Lower leg skin (tissue), 4 donors: ENCODE measurements at regions not wholly inside any gene's neighbourhood (a gene's known extent, or its start where the extent isn't known, plus 50 kb on each side); places are given as distances from the start of the nearest gene placed in this dataset.
A peak's percentile ranks its signal among the peaks of the same experiment; 100 is the strongest.

Experiments
- DNase-seq, 2 donors: peaks; one replicate each; pipeline ENCODE4 v3.0.0-alpha.2; 2019; ENCODE audit warnings: low spot score in 2 of 2
- H3K4me3 ChIP-seq: fragments of 200-600 bp; sonication (generic); 2 replicates; pipeline ENCODE4 v1.5.1; 2017; ENCODE audit warnings: mild to moderate bottlenecking, low read depth; ENCODE audit not compliant: poor library complexity, severe bottlenecking
- POLR2A ChIP-seq, 2 donors: fragments of 450-650 bp; IDR thresholded peaks; one replicate each; pipeline ENCODE4 v1.6.1; 2016 to 2017; ENCODE audit warnings: antibody characterized with exemption in 2 of 2, mild to moderate bottlenecking in 1 of 2, moderate library complexity in 1 of 2
- WGBS, 2 donors: methylation state at CpG; one replicate each; pipeline ENCODE4 v1.1.5; 2018; 5-methylcytosine and 5-hydroxymethylcytosine counted together
- intact Hi-C: fragments of 100-400 bp; cut with DNase I; formaldehyde crosslinking; loops from one replicate; pipeline ENCODE4 v1.15.0; 2023; ENCODE audit warnings: low total_unique reads
- TF ChIP-seq, protein P1 (sequence below), 3 donors: fragments of 450-650 bp; IDR thresholded peaks; one replicate each; pipeline ENCODE4 v1.5.1; 2016; ENCODE audit warnings: antibody characterized with exemption in 3 of 3, mild to moderate bottlenecking in 3 of 3, moderate library complexity in 2 of 3

DNA sequence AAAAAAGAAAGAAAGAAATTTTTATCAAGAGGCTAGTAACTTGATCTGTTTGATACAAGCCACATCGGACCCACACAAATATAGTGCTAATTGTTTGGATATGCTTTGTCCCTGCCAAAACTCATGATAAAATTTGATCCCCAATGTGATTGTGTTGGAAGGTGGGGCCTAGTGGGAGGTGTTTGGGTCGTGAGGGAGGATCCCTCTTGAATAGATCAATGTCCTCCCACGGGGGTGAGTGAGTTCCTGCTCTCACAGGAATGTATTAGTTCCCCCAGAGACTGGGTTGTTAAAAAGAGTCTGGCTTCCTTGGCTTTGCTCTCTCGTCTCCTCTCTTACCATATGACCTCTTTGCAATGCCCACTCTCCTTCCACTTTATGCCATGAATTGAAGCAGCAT lies 80.6 kb upstream of the CPLX2 start:
- H3K4me3 ChIP-seq: no peak overlapping the region
- intact Hi-C loops: no loop called here
- TF ChIP-seq, protein P1, sequence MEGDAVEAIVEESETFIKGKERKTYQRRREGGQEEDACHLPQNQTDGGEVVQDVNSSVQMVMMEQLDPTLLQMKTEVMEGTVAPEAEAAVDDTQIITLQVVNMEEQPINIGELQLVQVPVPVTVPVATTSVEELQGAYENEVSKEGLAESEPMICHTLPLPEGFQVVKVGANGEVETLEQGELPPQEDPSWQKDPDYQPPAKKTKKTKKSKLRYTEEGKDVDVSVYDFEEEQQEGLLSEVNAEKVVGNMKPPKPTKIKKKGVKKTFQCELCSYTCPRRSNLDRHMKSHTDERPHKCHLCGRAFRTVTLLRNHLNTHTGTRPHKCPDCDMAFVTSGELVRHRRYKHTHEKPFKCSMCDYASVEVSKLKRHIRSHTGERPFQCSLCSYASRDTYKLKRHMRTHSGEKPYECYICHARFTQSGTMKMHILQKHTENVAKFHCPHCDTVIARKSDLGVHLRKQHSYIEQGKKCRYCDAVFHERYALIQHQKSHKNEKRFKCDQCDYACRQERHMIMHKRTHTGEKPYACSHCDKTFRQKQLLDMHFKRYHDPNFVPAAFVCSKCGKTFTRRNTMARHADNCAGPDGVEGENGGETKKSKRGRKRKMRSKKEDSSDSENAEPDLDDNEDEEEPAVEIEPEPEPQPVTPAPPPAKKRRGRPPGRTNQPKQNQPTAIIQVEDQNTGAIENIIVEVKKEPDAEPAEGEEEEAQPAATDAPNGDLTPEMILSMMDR (IDR thresholded peaks at IDR 0.05): no peak
- TF ChIP-seq POLR2A (IDR thresholded peaks at IDR 0.05): no peak
- no peak for DNase-seq
- WGBS, 2 donors: 53 to 62% methylated on average over 4 of the region's 4 CpGs

DNA sequence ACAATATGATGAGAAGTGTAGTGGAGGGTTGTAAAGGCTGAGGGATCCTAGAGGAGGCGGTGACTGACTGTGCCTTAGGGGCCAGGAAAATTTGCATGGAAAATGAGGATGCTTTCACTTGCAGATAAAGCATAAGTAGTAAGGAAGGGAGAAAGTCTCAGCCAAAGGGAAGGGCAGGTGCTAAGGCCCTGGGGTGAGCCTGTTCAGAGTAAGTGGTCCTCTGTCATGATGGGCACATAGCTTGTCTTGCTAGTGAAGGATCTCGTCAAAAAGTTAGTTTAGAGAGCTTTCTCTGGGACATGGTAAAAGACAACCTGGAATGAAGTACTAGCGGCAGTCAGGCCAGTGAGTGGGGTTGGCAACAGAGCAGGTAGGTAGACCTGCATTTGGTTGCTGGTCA lies 75.4 kb upstream of the CPLX2 start:
- H3K4me3 ChIP-seq: no peak overlapping the region
- intact Hi-C loops: no loop called here
- 58 to 70% methylated on average over 3 of the region's 3 CpGs for WGBS, 2 donors
- DNase-seq: no peak
- TF ChIP-seq, protein P1 (IDR thresholded peaks at IDR 0.05): no peak
- no peak for TF ChIP-seq POLR2A (IDR thresholded peaks at IDR 0.05)

DNA sequence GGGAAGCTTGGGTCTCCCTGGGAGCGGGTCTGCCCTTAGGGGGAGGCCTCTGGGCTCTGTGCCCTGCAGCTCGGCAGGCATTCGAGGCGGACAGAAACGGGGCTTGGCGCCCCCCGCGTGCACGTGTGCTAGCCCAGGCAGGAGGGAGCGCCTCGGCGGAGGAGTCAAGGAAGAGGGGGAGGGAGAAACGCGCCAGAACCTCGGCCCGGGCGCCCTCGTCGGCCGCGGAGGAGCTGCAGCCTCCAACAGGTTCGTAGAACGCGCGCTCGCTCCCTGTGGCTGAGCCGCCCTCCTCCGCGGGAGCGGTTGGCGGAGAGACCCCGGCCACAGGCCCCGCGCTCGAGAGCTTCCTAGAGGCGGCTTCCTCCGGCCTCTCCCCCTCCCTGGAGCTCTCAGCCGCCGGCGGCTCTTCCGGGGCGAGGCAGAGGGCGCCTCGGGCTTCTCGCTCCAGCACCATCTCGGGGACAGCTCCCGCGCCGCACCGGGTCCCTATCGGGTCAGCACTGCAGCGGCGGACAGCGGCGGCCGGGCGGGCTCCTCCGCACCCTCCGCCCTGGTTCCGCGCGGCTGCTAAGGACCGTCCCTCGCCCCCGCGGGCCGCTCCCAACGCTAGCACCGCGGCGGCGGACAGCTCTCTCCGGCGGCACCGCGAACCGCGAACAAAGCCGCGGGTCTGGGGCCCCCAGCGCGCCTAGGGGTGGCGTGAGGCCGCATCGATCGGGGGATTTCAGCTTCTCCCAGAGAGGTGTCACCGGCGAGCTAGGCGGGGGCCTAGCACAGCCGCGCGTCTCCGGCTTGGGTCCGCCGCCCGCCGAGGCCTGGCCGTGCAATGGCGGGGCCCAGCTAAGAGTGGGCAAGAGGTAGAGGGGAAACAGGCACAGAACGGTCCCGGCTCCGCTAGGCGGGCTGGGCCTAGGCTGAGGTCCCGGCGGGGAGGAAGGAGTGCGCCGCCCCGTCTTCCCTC lies 74.6 kb upstream of the CPLX2 start:
- H3K4me3 ChIP-seq: no peak overlapping the region
- intact Hi-C loops: no loop called here
- 2% methylated on average over 32 to 39 of the region's 108 CpGs for WGBS, 2 donors
- peak; percentile 32 to 89 for DNase-seq
- no peak for TF ChIP-seq POLR2A (IDR thresholded peaks at IDR 0.05)
- TF ChIP-seq, protein P1 (IDR thresholded peaks at IDR 0.05): no peak

DNA sequence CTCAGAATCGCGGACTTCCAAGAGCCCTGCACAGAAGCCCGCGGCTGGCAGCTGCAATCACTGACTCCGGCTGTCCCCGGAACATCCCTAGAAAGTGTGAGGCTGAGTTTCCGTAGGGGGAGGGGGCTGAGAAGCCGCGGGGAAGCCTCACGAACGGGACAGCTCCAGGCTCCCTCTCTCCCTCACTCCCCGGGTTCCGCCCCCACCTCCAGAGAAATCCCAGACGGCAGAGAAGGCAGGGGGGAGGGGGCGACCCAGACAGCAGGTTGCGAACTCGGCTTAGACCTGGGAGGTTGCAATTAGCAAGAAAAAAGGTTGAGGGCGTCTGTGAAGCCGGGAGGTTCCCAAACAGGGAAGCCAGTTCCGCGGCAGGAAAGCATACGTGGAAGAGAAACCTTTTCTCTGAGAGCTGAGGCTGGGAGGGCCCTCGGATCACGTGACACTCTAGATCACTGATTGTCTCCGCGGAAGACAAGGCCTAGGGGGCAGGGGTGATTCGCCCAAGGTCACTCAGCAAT lies 73.8 kb upstream of the CPLX2 start:
- no peak overlapping the region for H3K4me3 ChIP-seq
- 1 to 3% methylated on average over 26 to 27 of the region's 27 CpGs for WGBS, 2 donors
- no peak for DNase-seq
- no peak for TF ChIP-seq POLR2A (IDR thresholded peaks at IDR 0.05)
- TF ChIP-seq, protein P1 (IDR thresholded peaks at IDR 0.05): no peak
- intact Hi-C loops: no loop called here

DNA sequence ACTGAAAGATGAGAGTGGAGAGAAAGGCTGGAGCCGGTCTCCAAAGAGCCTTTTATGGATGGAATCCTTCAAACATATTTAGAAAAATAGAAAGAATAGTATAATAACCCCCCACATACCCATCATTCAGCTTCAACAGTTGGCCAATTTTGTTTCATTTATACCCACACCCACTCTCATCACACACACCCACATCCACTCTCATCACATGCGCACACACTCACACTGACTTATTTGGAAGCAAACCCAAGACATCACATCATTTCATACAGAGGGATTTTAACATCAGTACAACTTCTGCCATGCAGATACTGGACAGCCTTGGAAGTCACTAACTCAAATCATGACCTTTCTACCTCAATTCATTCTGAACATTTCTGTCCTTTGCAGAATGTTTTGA lies 72.8 kb upstream of the CPLX2 start:
- no peak for DNase-seq
- H3K4me3 ChIP-seq: no peak overlapping the region
- WGBS, 2 donors: 94 to 95% methylated on average over 2 of the region's 2 CpGs
- intact Hi-C loops: no loop called here
- TF ChIP-seq, protein P1 (IDR thresholded peaks at IDR 0.05): no peak
- TF ChIP-seq POLR2A (IDR thresholded peaks at IDR 0.05): no peak
